ENCODE measurements at regions not wholly inside any gene's neighbourhood (a gene's known extent, or its start where the extent isn't known, plus 50 kb on each side); places are given as distances from the start of the nearest gene placed in this dataset.

GRCh38 chr10:36087006-36088005 lies 445.2 kb upstream of the FZD8 start:
- H3K36me3 ChIP-seq, result no peaks in the 10 kb centered on the region
- DNase-seq, result no peak
- intact Hi-C loops (cut with DNase I), result no loop called here
- no peak overlapping the region for H3K27ac ChIP-seq
- no peak overlapping the region for H3K4me3 ChIP-seq
- WGBS, 2 donors, result 45 to 65% methylated on average over 10 of the region's 10 CpGs
- no peaks in the 10 kb centered on the region for H3K4me1 ChIP-seq
- no peaks in the 10 kb centered on the region for H3K9me3 ChIP-seq
- TF ChIP-seq POLR2A (IDR thresholded peaks at IDR 0.05), result no peak
- no peak for TF ChIP-seq CTCF (IDR thresholded peaks at IDR 0.05)
- no peaks in the 10 kb centered on the region for H3K27me3 ChIP-seq

DNA sequence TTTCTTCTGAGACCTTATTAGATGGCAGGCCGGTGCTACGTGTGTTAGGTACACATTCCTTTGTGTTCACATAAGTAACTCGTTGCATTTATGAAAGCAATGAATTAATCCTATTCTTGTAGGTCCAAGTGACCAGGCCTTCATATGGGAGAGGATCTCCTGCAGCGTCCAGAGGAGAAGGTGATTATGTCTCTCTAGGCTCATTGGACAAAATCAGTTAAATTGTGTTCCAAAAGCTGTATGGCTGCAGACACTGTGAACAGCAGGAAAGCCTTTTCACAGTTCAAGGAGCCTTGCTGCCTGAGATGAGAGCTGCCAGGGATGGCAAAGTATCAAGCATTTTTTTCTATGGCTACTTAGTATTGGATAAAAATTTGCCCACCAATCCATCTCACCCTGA lies 433.1 kb upstream of the FZD8 start:
- no peaks in the 10 kb centered on the region for H3K36me3 ChIP-seq
- no peak overlapping the region for H3K4me3 ChIP-seq
- no peak for DNase-seq
- no peaks in the 10 kb centered on the region for H3K27me3 ChIP-seq
- H3K4me1 ChIP-seq, result no peaks in the 10 kb centered on the region
- no peak for TF ChIP-seq POLR2A (IDR thresholded peaks at IDR 0.05)
- no peak for TF ChIP-seq CTCF (IDR thresholded peaks at IDR 0.05)
- H3K27ac ChIP-seq, result no peak overlapping the region
- intact Hi-C loops (cut with DNase I), result no loop called here
- 76% methylated on average over 4 of the region's 4 CpGs for WGBS, 2 donors
- no peaks in the 10 kb centered on the region for H3K9me3 ChIP-seq

GRCh38 chr10:36073796-36074345 lies 431.8 kb upstream of the FZD8 start:
- WGBS, 2 donors, result 12 to 45% methylated on average over 2 of the region's 2 CpGs
- no peak for DNase-seq
- Histone ChIP-seq H3K4me3 (no peak overlapping the region), H3K9me3 (no peaks in the 10 kb centered on the region), H3K27me3 (no peaks in the 10 kb centered on the region), H3K36me3 (no peaks in the 10 kb centered on the region), H3K4me1 (no peaks in the 10 kb centered on the region), H3K27ac (no peak overlapping the region)
- intact Hi-C loops (cut with DNase I), result no loop called here
- TF ChIP-seq POLR2A (IDR thresholded peaks at IDR 0.05) (no peak), CTCF (IDR thresholded peaks at IDR 0.05) (no peak)

DNA sequence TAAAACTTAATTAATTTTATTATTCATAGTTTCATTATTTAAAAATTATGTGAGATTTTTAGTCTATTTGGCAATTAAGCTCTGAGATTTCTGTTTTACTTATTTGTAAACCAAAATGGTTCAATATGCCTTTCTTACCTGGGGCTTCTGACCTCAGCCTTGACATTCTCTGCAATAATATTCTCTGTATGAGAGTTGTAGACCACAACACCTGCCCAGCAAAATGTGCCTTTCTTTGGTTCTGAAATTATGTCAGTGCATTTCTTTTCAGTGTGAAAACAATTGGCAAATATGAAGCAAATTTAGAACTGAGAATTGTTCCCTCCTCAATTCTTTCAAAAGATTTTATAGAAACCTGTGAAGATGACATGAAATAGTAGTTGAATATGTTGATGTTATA lies 426.4 kb upstream of the FZD8 start:
- peaks cover 0 to 11% (median 0%) of the 10 kb centered on the region in 3 donors for H3K9me3 ChIP-seq

More for the DNA sequence above, 426.4 kb upstream of the FZD8 start:
- TF ChIP-seq POLR2A (IDR thresholded peaks at IDR 0.05), result no peak
- TF ChIP-seq CTCF (IDR thresholded peaks at IDR 0.05), result no peak
- no peaks in the 10 kb centered on the region for H3K4me1 ChIP-seq
- no peak overlapping the region for H3K27ac ChIP-seq
- H3K27me3 ChIP-seq, result no peaks in the 10 kb centered on the region
- intact Hi-C loops (cut with DNase I), result no loop called here
- DNase-seq, result no peak
- H3K4me3 ChIP-seq, result no peak overlapping the region
- no peaks in the 10 kb centered on the region for H3K36me3 ChIP-seq
